Activated CD8-positive, alpha-beta T cell treated with anti-CD3 and anti-CD28 coated beads for 36 hours (primary cell): ENCODE measurements at regions not wholly inside any gene's neighbourhood (a gene's known extent, or its start where the extent isn't known, plus 50 kb on each side); places are given as distances from the start of the nearest gene placed in this dataset.

Source experiments
- ATAC-seq: fragments of 200-7000 bp; cut with Tn5 transposase; one replicate; pipeline ENCODE4 v1.10.0; 2021; ENCODE audit warnings: mild to moderate bottlenecking, moderate library complexity
- CTCF ChIA-PET: fragments of 350-600 bp; sonication (Branson Sonifier 250); formaldehyde crosslinking; loops from one replicate; lab custom pipeline; 2021; ENCODE audit warnings: antibody characterized with exemption; lab: Charles Lee
- POLR2A ChIA-PET: fragments of 350-600 bp; sonication (Branson Sonifier 250); formaldehyde crosslinking; loops from one replicate; lab custom pipeline; 2021; ENCODE audit warnings: antibody characterized with exemption; lab: Charles Lee
- DNase-seq: peaks from one replicate; pipeline ENCODE4 v3.0.0-alpha.2; 2020
- H3K27ac Mint-ChIP-seq: one replicate; pipeline ENCODE4 v1.8.0; 2021; ENCODE audit warnings: mild to moderate bottlenecking, mixed read lengths
- H3K27me3 Mint-ChIP-seq: one replicate; pipeline ENCODE4 v1.8.0; 2021; ENCODE audit warnings: mixed read lengths
- H3K36me3 Mint-ChIP-seq: one replicate; pipeline ENCODE4 v1.8.0; 2021; ENCODE audit warnings: low read depth, mixed read lengths
- H3K4me1 Mint-ChIP-seq: one replicate; pipeline ENCODE4 v1.8.0; 2021; ENCODE audit warnings: low read depth, mixed read lengths
- H3K4me3 Mint-ChIP-seq: one replicate; pipeline ENCODE4 v1.8.0; 2021; ENCODE audit warnings: mild to moderate bottlenecking, moderate library complexity, mixed read lengths
- H3K9me3 Mint-ChIP-seq: one replicate; pipeline ENCODE4 v1.8.0; 2021; ENCODE audit warnings: mixed read lengths
- intact Hi-C: fragments of 100-400 bp; cut with micrococcal nuclease; formaldehyde crosslinking; loops from one replicate; pipeline ENCODE4 v1.10.0; 2022
- TF ChIP-seq, protein P1 (sequence below): fragments of 200-600 bp; IDR thresholded peaks from one replicate; pipeline ENCODE4 v1.8.0; 2022; ENCODE audit warnings: antibody characterized with exemption, mild to moderate bottlenecking

GRCh38 chr4:19119904-19120560, 1098.5 kb upstream of the LCORL start:
- no peak for ATAC-seq
- Mint-ChIP-seq H3K4me1 (no peaks in the 10 kb centered on the region), H3K36me3 (no peaks in the 10 kb centered on the region), H3K4me3 (no peak overlapping the region), H3K27ac (no peak overlapping the region), H3K27me3 (no peaks in the 10 kb centered on the region), H3K9me3 (peaks cover 10% of the 10 kb centered on the region)
- ChIA-PET POLR2A (no interaction called here), CTCF (no interaction called here)
- DNase-seq = no peak
- intact Hi-C loops = no loop called here
- TF ChIP-seq, protein P1, sequence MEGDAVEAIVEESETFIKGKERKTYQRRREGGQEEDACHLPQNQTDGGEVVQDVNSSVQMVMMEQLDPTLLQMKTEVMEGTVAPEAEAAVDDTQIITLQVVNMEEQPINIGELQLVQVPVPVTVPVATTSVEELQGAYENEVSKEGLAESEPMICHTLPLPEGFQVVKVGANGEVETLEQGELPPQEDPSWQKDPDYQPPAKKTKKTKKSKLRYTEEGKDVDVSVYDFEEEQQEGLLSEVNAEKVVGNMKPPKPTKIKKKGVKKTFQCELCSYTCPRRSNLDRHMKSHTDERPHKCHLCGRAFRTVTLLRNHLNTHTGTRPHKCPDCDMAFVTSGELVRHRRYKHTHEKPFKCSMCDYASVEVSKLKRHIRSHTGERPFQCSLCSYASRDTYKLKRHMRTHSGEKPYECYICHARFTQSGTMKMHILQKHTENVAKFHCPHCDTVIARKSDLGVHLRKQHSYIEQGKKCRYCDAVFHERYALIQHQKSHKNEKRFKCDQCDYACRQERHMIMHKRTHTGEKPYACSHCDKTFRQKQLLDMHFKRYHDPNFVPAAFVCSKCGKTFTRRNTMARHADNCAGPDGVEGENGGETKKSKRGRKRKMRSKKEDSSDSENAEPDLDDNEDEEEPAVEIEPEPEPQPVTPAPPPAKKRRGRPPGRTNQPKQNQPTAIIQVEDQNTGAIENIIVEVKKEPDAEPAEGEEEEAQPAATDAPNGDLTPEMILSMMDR = no peak

GRCh38 chr4:19117022-19117421, 1095.5 kb upstream of the LCORL start:
- TF ChIP-seq, protein P1 = no peak
- intact Hi-C loops = no loop called here
- Mint-ChIP-seq H3K36me3 (no peaks in the 10 kb centered on the region), H3K27me3 (no peaks in the 10 kb centered on the region), H3K27ac (no peak overlapping the region), H3K9me3 (peaks cover 3% of the 10 kb centered on the region), H3K4me1 (no peaks in the 10 kb centered on the region), H3K4me3 (no peak overlapping the region)
- ChIA-PET CTCF (no interaction called here), POLR2A (no interaction called here)
- ATAC-seq (no peak), DNase-seq (no peak)

DNA sequence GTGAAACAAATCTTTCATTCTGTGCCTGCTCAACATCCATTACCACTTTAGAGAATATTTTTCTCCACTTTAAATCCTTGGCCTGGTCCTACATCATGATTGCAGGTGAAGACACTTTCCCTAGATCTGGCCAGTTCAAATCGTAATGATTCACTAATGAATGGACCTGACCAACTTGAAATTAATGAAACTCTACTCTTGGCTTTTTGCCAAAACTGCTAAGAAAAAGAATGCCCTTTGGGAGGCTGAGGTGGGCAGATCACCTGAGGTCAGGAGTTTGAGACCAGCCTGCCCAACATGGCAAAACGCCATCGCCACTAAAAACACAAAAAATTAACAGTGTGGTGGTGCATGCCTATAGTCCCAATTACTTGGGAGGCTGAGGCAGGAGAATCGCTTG, 1082.6 kb upstream of the LCORL start:
- ATAC-seq = no peak
- peaks cover 15% of the 10 kb centered on the region for H3K9me3 Mint-ChIP-seq
- POLR2A ChIA-PET = no interaction called here

DNA sequence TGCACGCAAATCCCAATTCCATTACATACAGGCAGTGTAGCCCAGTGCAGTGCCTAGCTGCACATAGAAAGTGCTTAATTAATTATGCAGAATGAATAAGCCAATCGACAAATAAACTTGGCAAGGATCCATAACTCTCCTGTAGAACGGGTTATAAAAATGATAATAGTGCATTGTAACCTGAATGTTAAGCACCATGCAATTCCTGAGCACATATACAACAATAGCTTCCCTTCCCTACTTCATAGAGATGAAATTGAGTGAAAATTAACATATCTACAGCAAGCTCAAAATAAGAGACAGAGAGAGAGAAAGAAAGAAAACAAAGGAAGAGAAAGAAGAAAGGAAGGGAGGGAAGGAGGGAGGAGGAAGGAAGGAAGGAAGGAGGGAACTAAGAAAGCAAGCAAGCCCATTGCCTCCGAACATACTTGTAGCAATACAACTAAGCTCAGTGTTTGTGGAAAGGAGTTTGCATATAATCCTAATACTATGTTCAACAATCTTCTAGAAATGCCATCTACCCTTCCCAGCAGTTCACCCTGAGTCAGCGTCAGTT, 1074.0 kb upstream of the LCORL start:
- H3K27me3 Mint-ChIP-seq = no peaks in the 10 kb centered on the region
- H3K9me3 Mint-ChIP-seq = peaks cover 11% of the 10 kb centered on the region
- TF ChIP-seq, protein P1 = no peak
- intact Hi-C loops = no loop called here
- no peak for ATAC-seq
- CTCF ChIA-PET = interaction anchor here (0.7 kb wide), 1 partner anchor 95 kb away, joined by 3 read pairs; no protein-coding TSS in a partner anchor
- DNase-seq = no peak
- no peaks in the 10 kb centered on the region for H3K36me3 Mint-ChIP-seq
- H3K4me3 Mint-ChIP-seq = no peak overlapping the region
- no peak overlapping the region for H3K27ac Mint-ChIP-seq
- POLR2A ChIA-PET = no interaction called here
- H3K4me1 Mint-ChIP-seq = no peaks in the 10 kb centered on the region

More for the DNA sequence above, 1082.6 kb upstream of the LCORL start:
- intact Hi-C loops = no loop called here
- H3K36me3 Mint-ChIP-seq = no peaks in the 10 kb centered on the region
- H3K4me3 Mint-ChIP-seq = no peak overlapping the region
- H3K27ac Mint-ChIP-seq = no peak overlapping the region
- H3K27me3 Mint-ChIP-seq = no peaks in the 10 kb centered on the region
- TF ChIP-seq, protein P1 = no peak
- no peak for DNase-seq
- H3K4me1 Mint-ChIP-seq = no peaks in the 10 kb centered on the region
- CTCF ChIA-PET = no interaction called here

GRCh38 chr4:19093951-19094350, 1072.4 kb upstream of the LCORL start:
- ChIA-PET POLR2A (no interaction called here), CTCF (no interaction called here)
- Mint-ChIP-seq H3K27ac (no peak overlapping the region), H3K36me3 (no peaks in the 10 kb centered on the region), H3K9me3 (peaks cover 11% of the 10 kb centered on the region), H3K4me1 (no peaks in the 10 kb centered on the region), H3K4me3 (no peak overlapping the region), H3K27me3 (no peaks in the 10 kb centered on the region)
- TF ChIP-seq, protein P1 = no peak
- ATAC-seq = no peak
- intact Hi-C loops = no loop called here
- no peak for DNase-seq
